ENCODE measurements at regions not wholly inside any gene's neighbourhood (a gene's known extent, or its start where the extent isn't known, plus 50 kb on each side); places are given as distances from the start of the nearest gene placed in this dataset.

DNA sequence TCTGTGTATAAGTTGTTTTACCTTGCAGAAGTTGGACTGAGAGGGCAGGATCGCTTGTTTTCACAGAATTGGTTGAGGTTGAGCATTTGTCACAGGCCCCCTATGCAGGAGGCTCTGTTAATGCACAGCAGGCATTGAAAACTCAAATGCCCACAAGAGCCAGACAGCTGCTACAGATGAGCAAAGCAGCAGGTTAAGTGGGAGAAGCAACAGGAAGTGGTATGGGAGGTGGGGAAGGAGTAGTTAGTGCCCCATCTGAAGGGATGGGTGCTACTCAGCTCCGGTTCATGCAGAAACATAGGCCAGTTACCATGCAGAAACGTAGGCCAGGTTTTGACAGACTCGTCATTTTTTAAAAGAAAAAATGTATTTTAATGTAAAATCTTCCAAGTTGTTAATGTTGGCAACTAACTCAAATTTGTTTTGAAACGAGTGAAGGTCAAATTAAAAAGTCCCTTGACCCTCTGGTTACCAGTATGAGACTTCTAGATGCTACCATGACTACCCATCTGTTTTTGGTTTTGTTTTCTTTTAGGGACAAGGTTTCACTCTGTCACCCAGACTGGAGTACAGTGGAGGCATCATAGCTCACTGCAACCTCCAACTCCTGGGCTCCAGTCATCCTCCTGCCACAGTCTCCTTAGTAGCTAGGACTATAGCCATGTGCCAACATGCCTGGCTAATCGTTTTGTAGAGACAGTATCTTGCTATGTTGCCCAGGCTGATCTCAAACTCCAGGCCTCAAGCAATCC lies 84.7 kb upstream of the FRMD6 start:
- Histone ChIP-seq H3K9me3 (no peaks in the 10 kb centered on the region), H3K4me1 (no peaks in the 10 kb centered on the region), H3K27ac (no peak overlapping the region), H3K27me3 (no peaks in the 10 kb centered on the region), H3K4me3 (no peak overlapping the region), H3K36me3 (no peaks in the 10 kb centered on the region)
- TF ChIP-seq EP300 (IDR thresholded peaks at IDR 0.05) (no peak), POLR2A (IDR thresholded peaks at IDR 0.05) (no peak), POLR2AphosphoS5 (IDR thresholded peaks at IDR 0.05) (no peak)
- TF ChIP-seq, protein P1, sequence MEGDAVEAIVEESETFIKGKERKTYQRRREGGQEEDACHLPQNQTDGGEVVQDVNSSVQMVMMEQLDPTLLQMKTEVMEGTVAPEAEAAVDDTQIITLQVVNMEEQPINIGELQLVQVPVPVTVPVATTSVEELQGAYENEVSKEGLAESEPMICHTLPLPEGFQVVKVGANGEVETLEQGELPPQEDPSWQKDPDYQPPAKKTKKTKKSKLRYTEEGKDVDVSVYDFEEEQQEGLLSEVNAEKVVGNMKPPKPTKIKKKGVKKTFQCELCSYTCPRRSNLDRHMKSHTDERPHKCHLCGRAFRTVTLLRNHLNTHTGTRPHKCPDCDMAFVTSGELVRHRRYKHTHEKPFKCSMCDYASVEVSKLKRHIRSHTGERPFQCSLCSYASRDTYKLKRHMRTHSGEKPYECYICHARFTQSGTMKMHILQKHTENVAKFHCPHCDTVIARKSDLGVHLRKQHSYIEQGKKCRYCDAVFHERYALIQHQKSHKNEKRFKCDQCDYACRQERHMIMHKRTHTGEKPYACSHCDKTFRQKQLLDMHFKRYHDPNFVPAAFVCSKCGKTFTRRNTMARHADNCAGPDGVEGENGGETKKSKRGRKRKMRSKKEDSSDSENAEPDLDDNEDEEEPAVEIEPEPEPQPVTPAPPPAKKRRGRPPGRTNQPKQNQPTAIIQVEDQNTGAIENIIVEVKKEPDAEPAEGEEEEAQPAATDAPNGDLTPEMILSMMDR (IDR thresholded peaks at IDR 0.05), result no peak
- 59 to 71% (median 69%) methylated on average over 6 of the region's 6 CpGs for WGBS, 5 donors
- no peak for DNase-seq
- intact Hi-C loops (cut with DNase I; ENCODE audit: low total_unique reads), result no loop called here

DNA sequence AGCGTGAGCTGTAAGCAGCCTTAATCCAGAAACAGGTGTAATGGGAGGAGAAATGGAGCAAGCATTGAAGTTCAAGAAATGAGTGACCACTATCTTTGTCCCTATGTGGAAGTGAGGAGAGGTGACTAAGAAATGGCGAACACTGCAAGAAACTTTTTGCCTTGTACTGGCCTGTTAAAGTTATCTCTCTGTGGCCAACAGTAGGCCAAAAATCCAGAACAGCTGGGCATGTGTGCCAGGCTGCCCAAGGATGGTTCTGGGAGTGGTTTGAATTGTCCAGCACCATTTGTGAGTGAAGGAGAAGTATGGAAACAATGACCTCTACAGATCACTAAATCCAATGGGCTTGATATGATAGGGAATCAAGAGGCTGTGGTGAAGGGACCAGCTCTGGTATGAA lies 83.3 kb upstream of the FRMD6 start:
- H3K9me3 ChIP-seq, result no peaks in the 10 kb centered on the region
- WGBS, 5 donors, result 77 to 97% (median 93%) methylated on average over 2 of the region's 2 CpGs
- no peaks in the 10 kb centered on the region for H3K27me3 ChIP-seq
- H3K36me3 ChIP-seq, result no peaks in the 10 kb centered on the region
- no peaks in the 10 kb centered on the region for H3K4me1 ChIP-seq
- no peak overlapping the region for H3K4me3 ChIP-seq
- TF ChIP-seq EP300 (IDR thresholded peaks at IDR 0.05), result no peak
- TF ChIP-seq, protein P1 (IDR thresholded peaks at IDR 0.05), result no peak
- no peak for TF ChIP-seq POLR2AphosphoS5 (IDR thresholded peaks at IDR 0.05)
- TF ChIP-seq POLR2A (IDR thresholded peaks at IDR 0.05), result no peak
- no peak for DNase-seq
- H3K27ac ChIP-seq, result no peak overlapping the region
- intact Hi-C loops (cut with DNase I; ENCODE audit: low total_unique reads), result no loop called here

DNA sequence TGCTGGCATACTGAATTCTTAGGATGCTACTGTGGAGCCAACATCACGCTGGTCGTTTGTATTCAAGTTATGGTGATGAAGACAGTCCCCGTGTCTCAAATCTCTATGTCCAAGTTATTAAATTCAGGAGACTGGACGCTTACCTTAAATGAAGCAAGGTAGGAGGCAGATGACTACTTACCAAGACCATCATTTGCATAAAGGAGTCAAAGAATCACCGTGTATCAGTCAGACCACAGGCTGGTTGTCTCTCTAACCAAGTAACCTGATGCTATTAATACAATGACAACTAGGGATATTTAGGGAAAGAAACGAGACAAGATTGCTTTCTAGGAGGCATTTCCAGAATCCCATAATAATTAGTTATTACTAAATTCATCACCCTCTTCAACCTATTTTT lies 78.1 kb upstream of the FRMD6 start:
- intact Hi-C loops (cut with DNase I; ENCODE audit: low total_unique reads), result no loop called here
- no peak for DNase-seq
- 79 to 89% (median 84%) methylated on average over 6 of the region's 6 CpGs for WGBS, 5 donors
- H3K27me3 ChIP-seq, result no peaks in the 10 kb centered on the region
- no peak overlapping the region for H3K4me3 ChIP-seq
- TF ChIP-seq POLR2A (IDR thresholded peaks at IDR 0.05), result no peak
- TF ChIP-seq EP300 (IDR thresholded peaks at IDR 0.05), result no peak
- no peak for TF ChIP-seq POLR2AphosphoS5 (IDR thresholded peaks at IDR 0.05)
- TF ChIP-seq, protein P1 (IDR thresholded peaks at IDR 0.05), result no peak
- H3K27ac ChIP-seq, result no peak overlapping the region
- no peaks in the 10 kb centered on the region for H3K9me3 ChIP-seq
- H3K4me1 ChIP-seq, result no peaks in the 10 kb centered on the region
- no peaks in the 10 kb centered on the region for H3K36me3 ChIP-seq

DNA sequence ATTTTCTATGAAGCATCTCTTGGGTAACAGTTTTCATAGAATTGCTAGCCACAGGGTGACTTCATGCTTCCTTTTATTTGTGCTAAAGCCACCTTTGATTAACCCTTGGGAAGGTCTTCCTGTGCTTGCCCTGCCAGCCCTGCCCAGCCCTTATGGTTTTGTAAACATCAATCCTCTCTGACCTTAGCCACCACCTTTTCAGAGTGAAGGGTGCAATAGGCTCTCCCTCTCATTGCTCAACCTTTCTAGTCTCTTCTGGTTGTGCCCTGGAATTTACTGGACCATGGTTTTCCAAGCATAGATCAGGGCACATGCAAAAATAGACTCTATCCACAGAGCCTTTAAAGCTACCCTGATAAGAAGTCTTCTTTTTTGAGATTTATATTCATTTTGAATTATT lies 77.7 kb upstream of the FRMD6 start:
- intact Hi-C loops (cut with DNase I; ENCODE audit: low total_unique reads), result no loop called here

DNA sequence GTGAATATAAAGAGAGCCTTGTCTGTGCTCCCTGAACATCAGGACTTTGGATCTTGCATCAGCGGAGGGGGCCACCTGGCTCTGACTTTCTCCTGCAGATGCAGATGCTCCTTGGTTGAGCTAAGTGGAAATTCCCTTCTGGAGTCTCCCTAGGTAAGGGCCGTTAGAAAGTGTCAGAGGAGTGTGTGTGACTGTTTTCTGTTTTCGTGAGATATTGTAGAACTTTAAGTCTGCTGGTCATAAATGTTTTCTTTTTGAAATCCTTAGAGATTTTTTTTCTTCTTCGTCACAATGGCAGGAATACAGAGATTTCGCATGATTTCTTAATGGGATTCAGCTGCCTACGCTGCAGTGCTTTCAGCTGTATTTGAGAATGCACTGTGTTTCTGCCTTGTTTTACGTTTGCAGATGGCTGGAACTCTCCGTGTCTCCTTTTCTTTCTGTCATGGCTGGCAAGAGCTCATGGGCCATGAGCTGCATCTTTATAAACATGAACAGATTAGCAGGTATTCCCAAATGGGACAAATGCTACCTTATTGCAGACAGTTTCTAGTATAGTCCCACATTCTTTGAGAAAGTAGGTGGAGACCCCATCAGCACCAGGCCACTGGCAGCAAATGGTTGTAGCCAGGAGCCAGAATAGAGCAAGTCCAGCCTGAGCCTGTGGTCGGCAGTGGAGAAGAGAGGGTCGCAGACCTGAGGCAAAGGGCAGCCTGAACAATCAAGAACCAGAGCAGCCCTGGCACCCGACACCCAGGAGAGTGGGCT lies 76.2 kb upstream of the FRMD6 start:
- no peaks in the 10 kb centered on the region for H3K9me3 ChIP-seq
- H3K36me3 ChIP-seq, result no peaks in the 10 kb centered on the region
- H3K4me1 ChIP-seq, result no peaks in the 10 kb centered on the region
- no peak overlapping the region for H3K4me3 ChIP-seq
- 72 to 77% (median 75%) methylated on average over 11 of the region's 11 CpGs for WGBS, 5 donors
- DNase-seq, result no peak
- H3K27me3 ChIP-seq, result no peaks in the 10 kb centered on the region
- intact Hi-C loops (cut with DNase I; ENCODE audit: low total_unique reads), result no loop called here
- no peak overlapping the region for H3K27ac ChIP-seq
- no peak for TF ChIP-seq POLR2AphosphoS5 (IDR thresholded peaks at IDR 0.05)
- TF ChIP-seq, protein P1 (IDR thresholded peaks at IDR 0.05), result no peak
- no peak for TF ChIP-seq POLR2A (IDR thresholded peaks at IDR 0.05)
- no peak for TF ChIP-seq EP300 (IDR thresholded peaks at IDR 0.05)

More for the DNA sequence above, 77.7 kb upstream of the FRMD6 start:
- no peaks in the 10 kb centered on the region for H3K4me1 ChIP-seq
- no peak overlapping the region for H3K4me3 ChIP-seq
- H3K36me3 ChIP-seq, result no peaks in the 10 kb centered on the region
- TF ChIP-seq EP300 (IDR thresholded peaks at IDR 0.05), result no peak
- no peaks in the 10 kb centered on the region for H3K27me3 ChIP-seq
- DNase-seq, result no peak
- no peak overlapping the region for H3K27ac ChIP-seq
- no peaks in the 10 kb centered on the region for H3K9me3 ChIP-seq
